HCT116 (cell line): ENCODE measurements at regions not wholly inside any gene's neighbourhood (a gene's known extent, or its start where the extent isn't known, plus 50 kb on each side); places are given as distances from the start of the nearest gene placed in this dataset.

Experiments
- ATAC-seq: fragments of 200-7000 bp; cut with Tn5 transposase; 2 replicates; pipeline ENCODE4 v1.9.1; 2020; ENCODE audit warnings: mild to moderate bottlenecking, moderate library complexity
- BruUV-seq: library from RNA; stranded (reverse); fragments of 400-500 nt; replicated peaks from 2 replicates; lab custom pipeline; 2021; lab: Mats Ljungman, UMichigan
- CTCF ChIA-PET: fragments of 300-600 bp; sonication (Branson Sonifier 250); formaldehyde crosslinking; loops from one replicate; lab custom pipeline; 2021; ENCODE audit warnings: antibody characterized with exemption; lab: Charles Lee
- POLR2A ChIA-PET: fragments of 300-600, 350-600 bp; sonication (Branson Sonifier 250); formaldehyde crosslinking; loops from one replicate; lab custom pipeline; 2021; ENCODE audit warnings: antibody characterized with exemption; lab: Charles Lee
- RAD21 ChIA-PET, 2 experiments: fragments of 300-600 bp; sonication (Branson Sonifier 250); formaldehyde crosslinking; loops; one replicate each; lab custom pipeline; 2023; ENCODE audit warnings: low total read pairs in 2 of 2; ENCODE audit not compliant: uncharacterized antibody in 2 of 2, unreplicated experiment in 2 of 2, low non-redundant PET in 1 of 2; lab: Charles Lee
- DNase-seq: peaks from one replicate; pipeline ENCODE4 v3.0.0-alpha.2; 2010; ENCODE audit warnings: low read depth, low spot score
- H2AFZ ChIP-seq: fragments of 200-600 bp; shearing (Covaris generic), sonication (generic); 2 replicates; pipeline ENCODE4 v1.6.1; 2017; ENCODE audit warnings: low read depth, mixed run types, mixed read lengths, antibody characterized with exemption, low read length; ENCODE audit not compliant: poor library complexity, severe bottlenecking
- H3K27ac ChIP-seq: 2 replicates; pipeline ENCODE4 v1.5.1; 2012; ENCODE audit warnings: low read depth, low read length
- H3K27me3 ChIP-seq: fragments of 200-600 bp; sonication (generic); 2 replicates; pipeline ENCODE4 v1.6.1; 2016; ENCODE audit warnings: mixed run types, low read length, mixed read lengths; ENCODE audit not compliant: insufficient read depth
- H3K36me3 ChIP-seq, 2 experiments: fragments of 200-500 bp in 1 of 2; fragments of 200-600 bp in 1 of 2; sonication (Bioruptor generic) in 1 of 2; sonication (generic) in 1 of 2; 2 replicates each; pipeline versions ENCODE4 v1.5.1 to v1.6.1; 2014 to 2016; ENCODE audit warnings: low read length in 2 of 2, inconsistent platforms in 1 of 2, mixed read lengths in 1 of 2, mixed run types in 1 of 2; ENCODE audit not compliant: insufficient read depth in 2 of 2, control insufficient read depth in 1 of 2
- H3K4me1 ChIP-seq, 2 experiments: fragments of 200-600 bp in 1 of 2; sonication (generic) in 1 of 2; 2 replicates each; pipeline versions ENCODE4 v1.5.1 to v1.6.1; 2012 to 2017; ENCODE audit warnings: low read length in 2 of 2, inconsistent platforms in 1 of 2, mild to moderate bottlenecking in 1 of 2, mixed read lengths in 1 of 2, mixed run types in 1 of 2, moderate library complexity in 1 of 2; ENCODE audit not compliant: insufficient read depth in 2 of 2, control insufficient read depth in 1 of 2
- H3K4me2 ChIP-seq: fragments of 200-600 bp; sonication (generic); 2 replicates; pipeline ENCODE4 v1.6.1; 2017; ENCODE audit warnings: mixed run types, low read length, mixed read lengths
- H3K4me3 ChIP-seq, 2 experiments: fragments of 200-600 bp in 1 of 2; sonication (generic) in 1 of 2; replicated peaks in 1 of 2; 2 replicates each; pipeline ENCODE4 v1.5.1; 2011 to 2016; ENCODE audit warnings: low read length in 2 of 2, control low read depth in 1 of 2, low read depth in 1 of 2, mild to moderate bottlenecking in 1 of 2, mixed read lengths in 1 of 2, mixed run types in 1 of 2
- H3K79me2 ChIP-seq: fragments of 200-600 bp; sonication (generic); 2 replicates; pipeline ENCODE4 v1.6.1; 2017; ENCODE audit warnings: mild to moderate bottlenecking, mixed run types, low read length, moderate library complexity, mixed read lengths; ENCODE audit not compliant: insufficient read depth
- H3K9ac ChIP-seq: fragments of 200-600 bp; sonication (generic); 2 replicates; pipeline ENCODE4 v1.6.1; 2016; ENCODE audit warnings: low read length, mixed read lengths
- H3K9me2 ChIP-seq: fragments of 200-600 bp; sonication (generic), shearing (Covaris generic); 2 replicates; pipeline ENCODE4 v1.6.1; 2017; ENCODE audit warnings: mixed run types, mild to moderate bottlenecking, moderate library complexity; ENCODE audit not compliant: insufficient read depth
- H3K9me3 ChIP-seq, 2 experiments: fragments of 200-500 bp in 1 of 2; fragments of 200-600 bp in 1 of 2; sonication (Bioruptor generic) in 1 of 2; sonication (generic) in 1 of 2; 2 replicates each; pipeline ENCODE4 v1.6.1; 2014 to 2017; ENCODE audit warnings: low read length in 2 of 2, mixed read lengths in 2 of 2, inconsistent platforms in 1 of 2, low read depth in 1 of 2, mild to moderate bottlenecking in 1 of 2, mixed run types in 1 of 2, moderate library complexity in 1 of 2; ENCODE audit not compliant: control insufficient read depth in 1 of 2, insufficient read depth in 1 of 2
- H4K20me1 ChIP-seq: fragments of 200-600 bp; sonication (generic), shearing (Covaris generic); 2 replicates; pipeline ENCODE4 v1.6.1; 2017; ENCODE audit warnings: mixed run types, mild to moderate bottlenecking, moderate library complexity; ENCODE audit not compliant: insufficient read depth
- ATF3 ChIP-seq: IDR thresholded peaks from 2 replicates; pipeline ENCODE4 v1.6.1; 2012
- CBX3 ChIP-seq: IDR thresholded peaks from 2 replicates; pipeline ENCODE4 v1.6.1; 2012; ENCODE audit warnings: low read depth
- CEBPB ChIP-seq: IDR thresholded peaks from 2 replicates; pipeline ENCODE4 v1.6.1; 2012; ENCODE audit warnings: low read depth
- CTCF ChIP-seq, 3 experiments: fragments of 200-600 bp in 1 of 3; sonication (generic) in 1 of 3; IDR thresholded peaks in 2 of 3; conservative IDR thresholded peaks in 1 of 3; 2 replicates each; pipeline ENCODE4 v1.5.1; 2012 to 2017; ENCODE audit warnings: low read depth in 2 of 3, low read length in 2 of 3, antibody characterized with exemption in 1 of 3, borderline replicate concordance in 1 of 3, control low read depth in 1 of 3, mild to moderate bottlenecking in 1 of 3, mixed read lengths in 1 of 3, mixed run types in 1 of 3, moderate library complexity in 1 of 3; ENCODE audit not compliant: insufficient read depth in 1 of 3
- EGR1 ChIP-seq: IDR thresholded peaks from 2 replicates; pipeline ENCODE4 v1.6.1; 2012; ENCODE audit warnings: low read depth
- ELF1 ChIP-seq: IDR thresholded peaks from 2 replicates; pipeline ENCODE4 v1.6.1; 2012; ENCODE audit warnings: low read depth, borderline replicate concordance
- FOSL1 ChIP-seq: IDR thresholded peaks from 2 replicates; pipeline ENCODE4 v1.6.1; 2012; ENCODE audit warnings: low read depth
- JUND ChIP-seq: IDR thresholded peaks from 2 replicates; pipeline ENCODE4 v1.6.1; 2012
- MAX ChIP-seq: IDR thresholded peaks from 2 replicates; pipeline ENCODE4 v1.6.1; 2012
- POLR2A ChIP-seq: IDR thresholded peaks from 2 replicates; pipeline ENCODE4 v1.7.0; 2011; ENCODE audit warnings: borderline replicate concordance; ENCODE audit not compliant: insufficient read depth, insufficient read length; ENCODE audit errors: extremely low read depth
- POLR2AphosphoS5 ChIP-seq: IDR thresholded peaks from 2 replicates; pipeline ENCODE4 v1.6.1; 2011; ENCODE audit warnings: mild to moderate bottlenecking, low read depth, low read length, moderate library complexity
- RAD21 ChIP-seq: IDR thresholded peaks from 2 replicates; pipeline ENCODE4 v1.6.1; 2012; ENCODE audit warnings: low read depth, mild to moderate bottlenecking
- REST ChIP-seq: IDR thresholded peaks from 2 replicates; pipeline ENCODE4 v1.6.1; 2012; ENCODE audit warnings: low read depth
- SIN3A ChIP-seq: IDR thresholded peaks from 2 replicates; pipeline ENCODE4 v1.6.1; 2012; ENCODE audit warnings: low read depth
- SP1 ChIP-seq: IDR thresholded peaks from 2 replicates; pipeline ENCODE4 v1.6.1; 2012; ENCODE audit warnings: low read depth
- TCF7L2 ChIP-seq: IDR thresholded peaks from 2 replicates; pipeline ENCODE4 v1.7.0; 2011; ENCODE audit warnings: borderline replicate concordance, inconsistent platforms; ENCODE audit not compliant: insufficient read depth, insufficient read length; ENCODE audit errors: extremely low read depth
- YY1 ChIP-seq: IDR thresholded peaks from 2 replicates; pipeline ENCODE4 v1.6.1; 2011; ENCODE audit warnings: low read length, low read depth, moderate library complexity, mild to moderate bottlenecking; ENCODE audit not compliant: insufficient replicate concordance; ENCODE audit errors: extremely low read depth
- ZBTB33 ChIP-seq: IDR thresholded peaks from 2 replicates; pipeline ENCODE4 v1.6.1; 2011; ENCODE audit warnings: mild to moderate bottlenecking, low read length, moderate library complexity; ENCODE audit not compliant: insufficient replicate concordance; ENCODE audit errors: extremely low read depth
- ZFX ChIP-seq: fragments of 450-650 bp; IDR thresholded peaks from 2 replicates; pipeline ENCODE4 v1.6.1; 2017
- ZNF274 ChIP-seq: fragments of 200-500 bp; sonication (Bioruptor generic); IDR thresholded peaks from 2 replicates; pipeline ENCODE4 v1.6.1; 2014; ENCODE audit warnings: mild to moderate bottlenecking, low read depth, low read length, inconsistent platforms
- intact Hi-C: fragments of 100-400 bp; cut with micrococcal nuclease; formaldehyde crosslinking; loops from 2 replicates; pipeline ENCODE4 v1.10.0; 2022

- ChIA-PET POLR2A (no interaction called here), CTCF (interaction anchor here (3.6 kb wide), 1 partner anchor 275 kb away, joined by 36 read pairs; no protein-coding TSS in a partner anchor), RAD21 (no interaction called here)
- no peak for TF ChIP-seq MAX
- TF ChIP-seq JUND: no peak
- TF ChIP-seq SIN3A: no peak
- no peak for TF ChIP-seq ZNF274
- TF ChIP-seq FOSL1: no peak
- TF ChIP-seq POLR2A: no peak
- no peak for TF ChIP-seq EGR1
- no peak for TF ChIP-seq CTCF (IDR thresholded peaks at IDR 0.05 in 2 of 3, conservative IDR thresholded peaks at IDR 0.05 in 1 of 3; ENCODE audit: borderline replicate concordance in 1 of 3, insufficient read depth in 1 of 3, low read depth in 2 of 3, low read length in 2 of 3)
- TF ChIP-seq REST: no peak
- no peak for TF ChIP-seq ATF3
- TF ChIP-seq POLR2AphosphoS5: no peak
- TF ChIP-seq YY1: no peak
- TF ChIP-seq TCF7L2: no peak
- TF ChIP-seq CEBPB: no peak
- TF ChIP-seq ELF1: no peak
- TF ChIP-seq CBX3: no peak
- TF ChIP-seq SP1: no peak
- no peak for TF ChIP-seq RAD21
- no peak for TF ChIP-seq ZFX
- TF ChIP-seq ZBTB33: no peak
- no TSS peak for BruUV-seq
- Histone ChIP-seq H3K4me3 (no peak overlapping the region), H3K9me3 (no peaks in the 10 kb centered on the region), H3K9ac (no peak overlapping the region), H2AFZ (no peak overlapping the region), H3K79me2 (no peaks in the 10 kb centered on the region), H3K27me3 (no peaks in the 10 kb centered on the region), H3K4me1 (peaks cover 0 to 12% of the 10 kb centered on the region in 2 experiments; a peak in 1 of 4 replicates), H3K36me3 (no peaks in the 10 kb centered on the region), H3K4me2 (no peak overlapping the region), H3K9me2 (no peaks in the 10 kb centered on the region), H4K20me1 (no peaks in the 10 kb centered on the region), H3K27ac (no peak overlapping the region)
- intact Hi-C loops: no loop called here
- DNase-seq (no peak), ATAC-seq (no peak)
These were observed 278.7 kb upstream of the PWP1 start for GRCh38 chr12:107406932-107407331.
